ENCODE measurements at regions not wholly inside any gene's neighbourhood (a gene's known extent, or its start where the extent isn't known, plus 50 kb on each side); places are given as distances from the start of the nearest gene placed in this dataset.

- TF ChIP-seq EP300 (IDR thresholded peaks at IDR 0.05) (no peak), CTCF (IDR thresholded peaks at IDR 0.05) (no peak), POLR2AphosphoS5 (IDR thresholded peaks at IDR 0.05) (no peak), POLR2A (IDR thresholded peaks at IDR 0.05) (no peak)
- peaks cover 0 to 15% (median 0%) of the 10 kb centered on the region in 3 donors for H3K27me3 ChIP-seq
These were observed 408.8 kb upstream of the IRX1 start for GRCh38 chr5:3186736-3187405.

GRCh38 chr5:3186156-3186555, 409.5 kb upstream of the IRX1 start:
- H3K27ac ChIP-seq: no peak overlapping the region
- H3K9me3 ChIP-seq: no peaks in the 10 kb centered on the region
- no peaks in the 10 kb centered on the region for H3K4me1 ChIP-seq
- 71 to 75% methylated on average over 7 of the region's 7 CpGs for WGBS, 2 donors
- intact Hi-C loops (cut with DNase I): no loop called here
- DNase-seq: no peak
- H3K27me3 ChIP-seq: peaks cover 0 to 15% (median 0%) of the 10 kb centered on the region in 3 donors
- no peaks in the 10 kb centered on the region for H3K36me3 ChIP-seq
- TF ChIP-seq CTCF (IDR thresholded peaks at IDR 0.05): no peak
- TF ChIP-seq POLR2A (IDR thresholded peaks at IDR 0.05): no peak
- no peak for TF ChIP-seq EP300 (IDR thresholded peaks at IDR 0.05)
- no peak for TF ChIP-seq POLR2AphosphoS5 (IDR thresholded peaks at IDR 0.05)
- H3K4me3 ChIP-seq: no peak overlapping the region

More at GRCh38 chr5:3186736-3187405, 408.8 kb upstream of the IRX1 start:
- Histone ChIP-seq H3K4me3 (no peak overlapping the region), H3K27ac (no peak overlapping the region), H3K4me1 (no peaks in the 10 kb centered on the region), H3K36me3 (no peaks in the 10 kb centered on the region), H3K9me3 (no peaks in the 10 kb centered on the region)
- WGBS, 2 donors: 76 to 80% methylated on average over 12 of the region's 12 CpGs
- no peak for DNase-seq
- intact Hi-C loops (cut with DNase I): no loop called here

GRCh38 chr5:3185488-3185887, 410.1 kb upstream of the IRX1 start:
- TF ChIP-seq CTCF (IDR thresholded peaks at IDR 0.05) (no peak), EP300 (IDR thresholded peaks at IDR 0.05) (no peak), POLR2A (IDR thresholded peaks at IDR 0.05) (no peak), POLR2AphosphoS5 (IDR thresholded peaks at IDR 0.05) (no peak)
- Histone ChIP-seq H3K9me3 (no peaks in the 10 kb centered on the region), H3K4me1 (no peaks in the 10 kb centered on the region)

GRCh38 chr5:3182133-3182876, 413.3 kb upstream of the IRX1 start:
- 82 to 85% methylated on average over 12 of the region's 12 CpGs for WGBS, 2 donors
- intact Hi-C loops (cut with DNase I): no loop called here
- Histone ChIP-seq H3K27ac (no peak overlapping the region), H3K27me3 (peaks cover 0 to 4% (median 0%) of the 10 kb centered on the region in 3 donors), H3K4me1 (no peaks in the 10 kb centered on the region), H3K36me3 (no peaks in the 10 kb centered on the region), H3K9me3 (no peaks in the 10 kb centered on the region), H3K4me3 (no peak overlapping the region)
- DNase-seq: no peak
- TF ChIP-seq POLR2A (IDR thresholded peaks at IDR 0.05): no peak

More at GRCh38 chr5:3185488-3185887, 410.1 kb upstream of the IRX1 start:
- Histone ChIP-seq H3K4me3 (no peak overlapping the region), H3K36me3 (no peaks in the 10 kb centered on the region), H3K27ac (no peak overlapping the region), H3K27me3 (peaks cover 0 to 15% (median 0%) of the 10 kb centered on the region in 3 donors)
- 67% methylated on average over 12 of the region's 12 CpGs for WGBS, 2 donors
- intact Hi-C loops (cut with DNase I): no loop called here
- DNase-seq: no peak

GRCh38 chr5:3181671-3182070, 414.0 kb upstream of the IRX1 start:
- Histone ChIP-seq H3K4me1 (no peaks in the 10 kb centered on the region), H3K27me3 (peaks cover 0 to 4% (median 0%) of the 10 kb centered on the region in 3 donors), H3K9me3 (no peaks in the 10 kb centered on the region), H3K27ac (no peak overlapping the region), H3K4me3 (no peak overlapping the region), H3K36me3 (no peaks in the 10 kb centered on the region)
- DNase-seq: no peak
- TF ChIP-seq EP300 (IDR thresholded peaks at IDR 0.05) (no peak), POLR2A (IDR thresholded peaks at IDR 0.05) (no peak), POLR2AphosphoS5 (IDR thresholded peaks at IDR 0.05) (no peak), CTCF (IDR thresholded peaks at IDR 0.05) (no peak)
- WGBS, 2 donors: 64 to 75% methylated on average over 18 of the region's 18 CpGs
- intact Hi-C loops (cut with DNase I): no loop called here

Measured in sigmoid colon (tissue), 6 donors.